ENCODE measurements at regions not wholly inside any gene's neighbourhood (a gene's known extent, or its start where the extent isn't known, plus 50 kb on each side); places are given as distances from the start of the nearest gene placed in this dataset.

- CTCF ChIA-PET, result no interaction called here
- TF ChIP-seq CTCF (IDR thresholded peaks at IDR 0.05; ENCODE audit: control extremely low read depth, extremely low read depth, low read depth, missing control alignments), result no peak
- no peak for DNase-seq (ENCODE audit: extremely low spot score)
- POLR2A ChIA-PET, result no interaction called here
These were observed 651.3 kb downstream of the PTPRC start for GRCh38 chr1:199290186-199290585.

GRCh38 chr1:199291022-199291740, 652.3 kb downstream of the PTPRC start:
- ChIA-PET CTCF (no interaction called here), POLR2A (no interaction called here)
- TF ChIP-seq CTCF (IDR thresholded peaks at IDR 0.05; ENCODE audit: control extremely low read depth, extremely low read depth, low read depth, missing control alignments), result no peak
- DNase-seq (ENCODE audit: extremely low spot score), result no peak

GRCh38 chr1:199292896-199293295, 654.1 kb downstream of the PTPRC start:
- DNase-seq (ENCODE audit: extremely low spot score), result no peak
- ChIA-PET CTCF (interaction anchor here (0.9 to 1.6 kb wide), 2 partner anchors 21 to 22 kb away, joined by 3 read pairs; no protein-coding TSS in a partner anchor), POLR2A (no interaction called here)
- TF ChIP-seq CTCF (IDR thresholded peaks at IDR 0.05; ENCODE audit: control extremely low read depth, extremely low read depth, low read depth, missing control alignments), result no peak

GRCh38 chr1:199295107-199295506, 656.3 kb downstream of the PTPRC start:
- ChIA-PET CTCF (no interaction called here), POLR2A (no interaction called here)
- TF ChIP-seq CTCF (IDR thresholded peaks at IDR 0.05; ENCODE audit: control extremely low read depth, extremely low read depth, low read depth, missing control alignments), result no peak
- no peak for DNase-seq (ENCODE audit: extremely low spot score)

- no peak for DNase-seq (ENCODE audit: extremely low spot score)
- POLR2A ChIA-PET, result no interaction called here
- CTCF ChIA-PET, result no interaction called here
- TF ChIP-seq CTCF (IDR thresholded peaks at IDR 0.05; ENCODE audit: control extremely low read depth, extremely low read depth, low read depth, missing control alignments), result no peak
These were observed 658.3 kb downstream of the PTPRC start for GRCh38 chr1:199297174-199297573.

GRCh38 chr1:199297887-199298286, 659.0 kb downstream of the PTPRC start:
- POLR2A ChIA-PET, result no interaction called here
- CTCF ChIA-PET, result no interaction called here
- no peak for DNase-seq (ENCODE audit: extremely low spot score)

More at GRCh38 chr1:199297887-199298286, 659.0 kb downstream of the PTPRC start:
- TF ChIP-seq CTCF (IDR thresholded peaks at IDR 0.05; ENCODE audit: control extremely low read depth, extremely low read depth, low read depth, missing control alignments), result no peak
